ENCODE measurements at regions not wholly inside any gene's neighbourhood (a gene's known extent, or its start where the extent isn't known, plus 50 kb on each side); places are given as distances from the start of the nearest gene placed in this dataset.

GRCh38 chr10:35770817-35771355 is 128.8 kb upstream of the FZD8 start:
- Histone ChIP-seq H3K4me3 (no peak overlapping the region), H3K9me3 (no peaks in the 10 kb centered on the region), H3K4me1 (no peaks in the 10 kb centered on the region), H3K27ac (no peak overlapping the region), H3K36me3 (no peaks in the 10 kb centered on the region), H3K27me3 (no peaks in the 10 kb centered on the region)
- 87% methylated on average over 4 of the region's 4 CpGs for whole genome bisulfite sequencing
- TF ChIP-seq POLR2A (IDR thresholded peaks at IDR 0.05) (no peak), POLR2AphosphoS5 (IDR thresholded peaks at IDR 0.05) (no peak), EP300 (IDR thresholded peaks at IDR 0.05) (no peak)
- no peak for DNase-seq (ENCODE audit: low spot score in 2 of 2)

- no peaks in the 10 kb centered on the region for H3K9me3 ChIP-seq
- H3K4me3 ChIP-seq = no peak overlapping the region
- no peaks in the 10 kb centered on the region for H3K27me3 ChIP-seq
- H3K36me3 ChIP-seq = no peaks in the 10 kb centered on the region
- H3K27ac ChIP-seq = no peak overlapping the region
- TF ChIP-seq CTCF (IDR thresholded peaks at IDR 0.05) = no peak
- no peak for TF ChIP-seq POLR2AphosphoS5 (IDR thresholded peaks at IDR 0.05)
- TF ChIP-seq EP300 (IDR thresholded peaks at IDR 0.05) = no peak
- no peak for TF ChIP-seq POLR2A (IDR thresholded peaks at IDR 0.05)
- DNase-seq (ENCODE audit: low spot score in 2 of 2) = no peak
- H3K4me1 ChIP-seq = no peaks in the 10 kb centered on the region
These were observed 127.7 kb upstream of the FZD8 start for GRCh38 chr10:35769795-35770194.

- no peaks in the 10 kb centered on the region for H3K27me3 ChIP-seq
- TF ChIP-seq POLR2AphosphoS5 (IDR thresholded peaks at IDR 0.05) = no peak
- no peak for TF ChIP-seq EP300 (IDR thresholded peaks at IDR 0.05)
- TF ChIP-seq CTCF (IDR thresholded peaks at IDR 0.05) = no peak
- no peak for TF ChIP-seq POLR2A (IDR thresholded peaks at IDR 0.05)
- 72% methylated on average over 6 of the region's 6 CpGs for WGBS
- DNase-seq (ENCODE audit: low spot score in 2 of 2) = no peak
- no peak overlapping the region for H3K27ac ChIP-seq
- H3K4me1 ChIP-seq = no peaks in the 10 kb centered on the region
- H3K9me3 ChIP-seq = no peaks in the 10 kb centered on the region
- H3K4me3 ChIP-seq = no peak overlapping the region
- H3K36me3 ChIP-seq = no peaks in the 10 kb centered on the region
These were observed 126.6 kb upstream of the FZD8 start for GRCh38 chr10:35768731-35769130.

GRCh38 chr10:35768011-35768410 is 125.9 kb upstream of the FZD8 start:
- no peaks in the 10 kb centered on the region for H3K9me3 ChIP-seq
- no peaks in the 10 kb centered on the region for H3K4me1 ChIP-seq
- no peak for DNase-seq (ENCODE audit: low spot score in 2 of 2)
- TF ChIP-seq POLR2AphosphoS5 (IDR thresholded peaks at IDR 0.05) (no peak), CTCF (IDR thresholded peaks at IDR 0.05) (no peak), EP300 (IDR thresholded peaks at IDR 0.05) (no peak), POLR2A (IDR thresholded peaks at IDR 0.05) (no peak)
- H3K4me3 ChIP-seq = no peak overlapping the region
- no peaks in the 10 kb centered on the region for H3K27me3 ChIP-seq
- no peak overlapping the region for H3K27ac ChIP-seq
- no peaks in the 10 kb centered on the region for H3K36me3 ChIP-seq
- 70% methylated on average over 5 of the region's 5 CpGs for WGBS

- Histone ChIP-seq H3K36me3 (no peaks in the 10 kb centered on the region), H3K4me3 (no peak overlapping the region), H3K27me3 (no peaks in the 10 kb centered on the region), H3K27ac (no peak overlapping the region), H3K9me3 (no peaks in the 10 kb centered on the region), H3K4me1 (no peaks in the 10 kb centered on the region)
- TF ChIP-seq CTCF (IDR thresholded peaks at IDR 0.05) (no peak), POLR2AphosphoS5 (IDR thresholded peaks at IDR 0.05) (no peak), POLR2A (IDR thresholded peaks at IDR 0.05) (no peak), EP300 (IDR thresholded peaks at IDR 0.05) (no peak)
- 78% methylated on average over 4 of the region's 4 CpGs for WGBS
- no peak for DNase-seq (ENCODE audit: low spot score in 2 of 2)
These were observed 123.9 kb upstream of the FZD8 start for GRCh38 chr10:35765996-35766395.

GRCh38 chr10:35765066-35765527 is 123.0 kb upstream of the FZD8 start:
- WGBS = 38% methylated on average over 24 of the region's 24 CpGs
- DNase-seq (ENCODE audit: low spot score in 2 of 2) = no peak

More at GRCh38 chr10:35765066-35765527, 123.0 kb upstream of the FZD8 start:
- Histone ChIP-seq H3K9me3 (no peaks in the 10 kb centered on the region), H3K27ac (no peak overlapping the region), H3K4me3 (no peak overlapping the region), H3K36me3 (no peaks in the 10 kb centered on the region), H3K27me3 (no peaks in the 10 kb centered on the region), H3K4me1 (no peaks in the 10 kb centered on the region)
- TF ChIP-seq POLR2A (IDR thresholded peaks at IDR 0.05) (no peak), EP300 (IDR thresholded peaks at IDR 0.05) (no peak), POLR2AphosphoS5 (IDR thresholded peaks at IDR 0.05) (no peak), CTCF (IDR thresholded peaks at IDR 0.05) (no peak)
